Uterus (tissue), 3 donors: ENCODE measurements at regions not wholly inside any gene's neighbourhood (a gene's known extent, or its start where the extent isn't known, plus 50 kb on each side); places are given as distances from the start of the nearest gene placed in this dataset.

Experiments used
- DNase-seq, 2 donors: peaks; one replicate each; pipeline ENCODE4 v3.0.0-alpha.2; 2019 to 2020
- H3K27ac ChIP-seq, 2 donors: fragments of 200-600 bp; sonication (generic); 1 replicate in 1 of 2; 2 replicates in 1 of 2; pipeline ENCODE4 v1.5.1; 2016 to 2018
- H3K27me3 ChIP-seq, 2 donors: fragments of 200-600 bp; sonication (generic); one replicate each; pipeline ENCODE4 v1.5.1; 2018 to 2019; ENCODE audit warnings: control low read depth in 1 of 2
- H3K36me3 ChIP-seq, 2 donors: fragments of 200-600 bp; sonication (generic); one replicate each; pipeline ENCODE4 v1.5.1; 2019; ENCODE audit warnings: control low read depth in 1 of 2
- H3K4me1 ChIP-seq, 2 donors: fragments of 200-600 bp; sonication (generic); one replicate each; pipeline ENCODE4 v1.5.1; 2018 to 2019; ENCODE audit warnings: control low read depth in 1 of 2
- H3K4me3 ChIP-seq, 2 donors: fragments of 200-600 bp; sonication (generic); 1 replicate in 1 of 2; 2 replicates in 1 of 2; pipeline ENCODE4 v1.5.1; 2018 to 2019; ENCODE audit warnings: mild to moderate bottlenecking in 1 of 2
- H3K9me3 ChIP-seq, 2 donors: fragments of 200-600 bp; sonication (generic); one replicate each; pipeline ENCODE4 v1.5.1; 2019; ENCODE audit warnings: control low read depth in 1 of 2
- POLR2A ChIP-seq, 2 donors: fragments of 450-650 bp; IDR thresholded peaks; one replicate each; pipeline ENCODE4 v1.6.1; 2016; ENCODE audit warnings: antibody characterized with exemption in 2 of 2, mild to moderate bottlenecking in 1 of 2, moderate library complexity in 1 of 2
- intact Hi-C: fragments of 100-400 bp; cut with DNase I; formaldehyde crosslinking; loops from one replicate; pipeline ENCODE4 v1.15.1; 2023; ENCODE audit warnings: low total_unique reads
- TF ChIP-seq, protein P1 (sequence below), 4 experiments: fragments of 200-600 bp in 2 of 4; fragments of 450-650 bp in 2 of 4; sonication (generic) in 2 of 4; IDR thresholded peaks; one replicate each; pipeline ENCODE4 v1.5.1; 2016 to 2019; ENCODE audit warnings: antibody characterized with exemption in 4 of 4, mild to moderate bottlenecking in 2 of 4, moderate library complexity in 1 of 4
- donor health status: DM: yes; HTN: yes; CAD: no.

- Histone ChIP-seq H3K9me3 (peaks cover 0 to 7% of the 10 kb centered on the region in 2 donors), H3K27ac (no peak overlapping the region), H3K4me3 (no peak overlapping the region), H3K27me3 (no peaks in the 10 kb centered on the region), H3K36me3 (no peaks in the 10 kb centered on the region), H3K4me1 (no peaks in the 10 kb centered on the region)
- intact Hi-C loops: loop anchor here (5.0 kb wide), 1 partner anchor 205 kb away; the partner anchor contains the start of gene GPC1
- TF ChIP-seq, protein P1, sequence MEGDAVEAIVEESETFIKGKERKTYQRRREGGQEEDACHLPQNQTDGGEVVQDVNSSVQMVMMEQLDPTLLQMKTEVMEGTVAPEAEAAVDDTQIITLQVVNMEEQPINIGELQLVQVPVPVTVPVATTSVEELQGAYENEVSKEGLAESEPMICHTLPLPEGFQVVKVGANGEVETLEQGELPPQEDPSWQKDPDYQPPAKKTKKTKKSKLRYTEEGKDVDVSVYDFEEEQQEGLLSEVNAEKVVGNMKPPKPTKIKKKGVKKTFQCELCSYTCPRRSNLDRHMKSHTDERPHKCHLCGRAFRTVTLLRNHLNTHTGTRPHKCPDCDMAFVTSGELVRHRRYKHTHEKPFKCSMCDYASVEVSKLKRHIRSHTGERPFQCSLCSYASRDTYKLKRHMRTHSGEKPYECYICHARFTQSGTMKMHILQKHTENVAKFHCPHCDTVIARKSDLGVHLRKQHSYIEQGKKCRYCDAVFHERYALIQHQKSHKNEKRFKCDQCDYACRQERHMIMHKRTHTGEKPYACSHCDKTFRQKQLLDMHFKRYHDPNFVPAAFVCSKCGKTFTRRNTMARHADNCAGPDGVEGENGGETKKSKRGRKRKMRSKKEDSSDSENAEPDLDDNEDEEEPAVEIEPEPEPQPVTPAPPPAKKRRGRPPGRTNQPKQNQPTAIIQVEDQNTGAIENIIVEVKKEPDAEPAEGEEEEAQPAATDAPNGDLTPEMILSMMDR (IDR thresholded peaks at IDR 0.05): no peak
- TF ChIP-seq POLR2A (IDR thresholded peaks at IDR 0.05): no peak
- DNase-seq: peak in 1 of 2 donors; percentile 5
These were observed 91.4 kb upstream of the OTOS start for GRCh38 chr2:240231838-240232244.

- TF ChIP-seq POLR2A (IDR thresholded peaks at IDR 0.05): no peak
- TF ChIP-seq, protein P1 (IDR thresholded peaks at IDR 0.05): no peak
- H3K4me1 ChIP-seq: no peaks in the 10 kb centered on the region
- no peak overlapping the region for H3K4me3 ChIP-seq
- H3K27me3 ChIP-seq: no peaks in the 10 kb centered on the region
- peak overlapping the region in 1 of 2 donors; percentile 63 for H3K27ac ChIP-seq
- H3K36me3 ChIP-seq: no peaks in the 10 kb centered on the region
- intact Hi-C loops: loop anchor here (5.0 kb wide), 1 partner anchor 205 kb away; the partner anchor contains the start of gene GPC1
- peaks cover 0 to 7% of the 10 kb centered on the region in 2 donors for H3K9me3 ChIP-seq
- DNase-seq: peak in 1 of 2 donors; percentile 14
These were observed 91.9 kb upstream of the OTOS start for GRCh38 chr2:240232264-240232915.

DNA sequence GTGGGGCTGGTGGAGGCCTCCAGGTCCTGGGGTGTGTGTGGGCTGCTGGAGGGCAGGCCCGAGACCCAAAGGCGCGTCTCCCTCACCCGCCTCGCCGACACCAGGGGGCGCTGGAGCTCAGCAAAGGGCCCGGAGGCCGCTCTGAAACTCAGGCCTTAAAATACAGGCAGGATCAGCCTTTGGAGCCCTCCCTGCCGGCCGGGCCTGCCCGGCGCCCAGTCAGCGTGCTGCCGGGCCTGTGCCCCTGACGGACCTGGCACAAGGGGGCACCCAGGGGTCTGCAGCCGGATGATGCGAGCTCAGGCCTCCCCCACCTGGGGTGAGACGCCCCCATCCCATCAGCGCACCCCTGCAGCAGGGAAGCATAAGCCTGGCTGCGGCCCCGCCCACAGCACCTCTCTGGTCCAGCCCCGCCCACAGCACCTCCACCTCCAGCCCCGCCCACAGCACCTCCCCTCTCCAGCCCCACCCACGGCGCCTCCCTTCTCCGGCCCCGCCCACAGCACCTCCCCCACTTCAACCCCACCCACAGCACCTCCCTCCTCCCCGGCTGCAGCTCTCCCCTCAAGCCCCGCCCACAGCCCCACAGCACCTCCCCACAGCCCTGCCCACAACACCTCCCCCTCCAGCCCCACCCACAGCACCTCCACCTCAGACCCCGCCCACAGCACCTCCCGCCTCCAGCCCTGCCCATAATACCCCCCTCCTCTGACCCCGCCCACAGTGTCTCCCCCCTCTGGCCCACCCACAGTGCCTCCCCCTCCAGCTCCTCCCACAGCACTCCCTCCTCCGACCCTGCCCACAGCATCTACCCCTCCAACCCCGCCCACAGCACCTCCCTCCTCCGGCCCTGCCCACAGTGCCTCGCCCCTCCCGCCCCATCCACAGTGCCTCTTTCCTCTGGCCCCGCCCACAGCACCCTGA is 92.8 kb upstream of the OTOS start:
- H3K4me1 ChIP-seq: no peaks in the 10 kb centered on the region
- no peaks in the 10 kb centered on the region for H3K27me3 ChIP-seq
- peaks cover 0 to 7% of the 10 kb centered on the region in 2 donors for H3K9me3 ChIP-seq
- intact Hi-C loops: loop anchor here (5.0 kb wide), 1 partner anchor 204 kb away; the partner anchor contains the start of gene GPC1
- no peaks in the 10 kb centered on the region for H3K36me3 ChIP-seq
- H3K27ac ChIP-seq: peak overlapping the region; percentile 13 to 63
- TF ChIP-seq POLR2A (IDR thresholded peaks at IDR 0.05): peak in 1 of 2 donors; percentile 23
- TF ChIP-seq, protein P1 (IDR thresholded peaks at IDR 0.05): peak; percentile 83 to 95 (median 94)
- peak; percentile 85 to 88 for DNase-seq
- peak overlapping the region in 1 of 2 donors; percentile 21 for H3K4me3 ChIP-seq

DNA sequence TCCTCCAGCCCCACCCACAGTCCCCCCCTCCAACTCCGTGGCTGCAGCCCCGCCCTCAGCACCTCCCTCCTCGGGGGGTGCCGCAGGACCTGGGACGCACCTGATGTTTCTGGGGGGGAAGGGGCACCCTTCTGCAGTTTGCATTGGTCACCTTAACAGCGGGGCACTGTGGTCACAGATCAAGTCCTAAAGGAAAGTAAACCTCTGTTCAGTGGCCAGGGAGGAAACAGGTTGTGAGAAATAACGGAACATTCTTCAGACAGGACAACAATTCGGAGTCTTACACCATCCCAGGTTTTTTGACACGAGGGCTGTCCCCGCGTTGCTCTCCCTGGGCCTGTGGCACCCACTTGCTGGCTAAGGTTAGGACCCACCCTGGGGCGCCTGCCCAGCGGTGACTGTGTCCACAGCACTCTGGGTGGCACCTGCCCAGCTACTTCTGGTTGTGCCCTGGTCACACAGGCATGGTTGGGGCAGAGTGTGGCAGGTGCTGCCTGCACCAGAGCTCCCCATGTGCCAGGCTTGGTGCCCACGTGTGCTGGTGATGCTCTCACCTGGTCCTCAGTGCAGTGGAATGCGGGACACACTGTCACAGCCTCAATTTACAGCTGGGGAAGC is 93.5 kb upstream of the OTOS start:
- peak; percentile 18 to 30 for DNase-seq
- TF ChIP-seq, protein P1 (IDR thresholded peaks at IDR 0.05): no peak
- TF ChIP-seq POLR2A (IDR thresholded peaks at IDR 0.05): no peak
- no peaks in the 10 kb centered on the region for H3K27me3 ChIP-seq
- no peaks in the 10 kb centered on the region for H3K4me1 ChIP-seq
- no peak overlapping the region for H3K4me3 ChIP-seq
- intact Hi-C loops: loop anchor here (5.0 kb wide), 1 partner anchor 203 kb away; the partner anchor contains the start of gene GPC1
- H3K36me3 ChIP-seq: no peaks in the 10 kb centered on the region
- peak overlapping the region in 1 of 2 donors; percentile 63 for H3K27ac ChIP-seq
- H3K9me3 ChIP-seq: peaks cover 0 to 5% of the 10 kb centered on the region in 2 donors
